Epithelial cell of proximal tubule (primary cell): ENCODE measurements at regions not wholly inside any gene's neighbourhood (a gene's known extent, or its start where the extent isn't known, plus 50 kb on each side); places are given as distances from the start of the nearest gene placed in this dataset.

ENCODE experiments used
- DNase-seq: peaks from one replicate; pipeline ENCODE4 v3.0.0-alpha.2; 2011; ENCODE audit warnings: low read depth
- H3K4me3 ChIP-seq: 2 replicates; pipeline ENCODE4 v1.5.1; 2011; ENCODE audit warnings: low read depth, mild to moderate bottlenecking, low read length
- TF ChIP-seq, protein P1 (sequence below): conservative IDR thresholded peaks from 2 replicates; pipeline ENCODE4 v1.5.1; 2012; ENCODE audit warnings: low read depth, mild to moderate bottlenecking, low read length

DNA sequence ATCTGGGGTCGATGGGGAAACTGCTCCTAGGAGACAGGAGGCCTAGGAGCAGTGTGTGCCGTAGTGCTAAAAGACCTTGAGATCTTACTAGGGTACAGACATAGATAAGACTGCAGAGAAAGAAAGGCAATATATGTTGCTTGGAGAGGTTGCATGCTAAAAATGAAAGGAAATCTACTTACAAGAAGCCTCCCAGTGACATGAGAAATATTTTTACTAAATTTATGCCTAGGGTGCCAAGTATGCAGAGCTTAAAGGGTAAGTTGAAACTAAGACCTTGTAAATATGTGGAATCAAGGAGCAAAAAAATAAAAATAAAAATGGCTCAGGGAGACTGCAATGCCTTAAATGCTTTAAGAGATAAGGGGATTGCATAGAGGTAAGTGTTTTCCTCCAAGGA is 74.8 kb downstream of the PDE6H start:
- no peak for DNase-seq
- TF ChIP-seq, protein P1, sequence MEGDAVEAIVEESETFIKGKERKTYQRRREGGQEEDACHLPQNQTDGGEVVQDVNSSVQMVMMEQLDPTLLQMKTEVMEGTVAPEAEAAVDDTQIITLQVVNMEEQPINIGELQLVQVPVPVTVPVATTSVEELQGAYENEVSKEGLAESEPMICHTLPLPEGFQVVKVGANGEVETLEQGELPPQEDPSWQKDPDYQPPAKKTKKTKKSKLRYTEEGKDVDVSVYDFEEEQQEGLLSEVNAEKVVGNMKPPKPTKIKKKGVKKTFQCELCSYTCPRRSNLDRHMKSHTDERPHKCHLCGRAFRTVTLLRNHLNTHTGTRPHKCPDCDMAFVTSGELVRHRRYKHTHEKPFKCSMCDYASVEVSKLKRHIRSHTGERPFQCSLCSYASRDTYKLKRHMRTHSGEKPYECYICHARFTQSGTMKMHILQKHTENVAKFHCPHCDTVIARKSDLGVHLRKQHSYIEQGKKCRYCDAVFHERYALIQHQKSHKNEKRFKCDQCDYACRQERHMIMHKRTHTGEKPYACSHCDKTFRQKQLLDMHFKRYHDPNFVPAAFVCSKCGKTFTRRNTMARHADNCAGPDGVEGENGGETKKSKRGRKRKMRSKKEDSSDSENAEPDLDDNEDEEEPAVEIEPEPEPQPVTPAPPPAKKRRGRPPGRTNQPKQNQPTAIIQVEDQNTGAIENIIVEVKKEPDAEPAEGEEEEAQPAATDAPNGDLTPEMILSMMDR, result no peak
- H3K4me3 ChIP-seq, result no peak overlapping the region

DNA sequence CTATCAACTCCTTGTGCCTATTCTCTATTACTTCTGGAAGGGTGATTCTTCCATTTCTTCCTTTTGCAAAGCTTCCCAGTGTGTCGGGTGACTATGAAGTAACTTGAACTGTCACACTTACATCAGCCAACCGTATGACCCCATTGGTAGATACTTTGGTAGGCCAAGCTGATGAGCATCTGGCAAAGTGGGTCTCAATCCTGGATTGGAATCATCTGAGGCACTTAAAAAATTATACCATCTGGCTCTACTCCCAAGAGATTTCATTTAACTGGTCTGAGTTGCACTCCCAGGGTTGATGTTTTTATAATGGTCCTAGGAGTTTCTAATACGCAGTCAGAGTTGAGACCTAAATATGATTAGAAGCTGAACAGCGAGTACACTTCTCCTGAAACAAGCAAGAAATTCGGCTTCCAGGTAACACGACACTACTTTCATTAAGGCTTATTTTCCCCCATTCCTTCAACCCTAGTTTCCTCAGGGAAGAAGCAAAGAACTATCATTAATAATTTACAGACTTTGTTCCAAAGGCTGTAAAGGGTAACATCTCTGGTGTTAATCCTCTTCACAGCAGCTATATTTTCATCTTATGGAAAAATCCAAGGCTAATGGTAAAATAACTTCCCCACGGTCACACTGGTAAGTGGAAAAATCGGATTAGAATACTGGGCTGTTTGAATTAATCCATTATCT is 76.8 kb downstream of the PDE6H start:
- TF ChIP-seq, protein P1, result no peak

DNA sequence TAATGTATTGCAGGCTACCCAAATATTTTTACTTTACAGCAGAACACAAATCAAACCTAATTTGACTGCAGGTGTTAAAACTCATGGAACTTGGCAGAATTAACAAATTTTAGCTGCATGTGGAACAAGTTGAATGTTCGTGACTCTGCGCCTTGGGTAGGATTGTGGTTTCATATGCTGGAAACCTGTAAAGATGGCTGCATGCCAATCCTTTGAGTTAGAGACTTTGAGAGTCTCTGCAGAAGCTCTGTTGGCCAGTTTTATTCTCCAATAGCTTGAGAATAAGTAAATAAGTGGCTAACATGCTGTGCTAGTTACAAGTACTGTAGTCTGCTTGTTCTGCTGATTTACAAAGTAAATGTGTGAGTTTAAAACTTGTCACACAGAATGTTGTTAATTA is 77.8 kb downstream of the PDE6H start:
- H3K4me3 ChIP-seq, result no peak overlapping the region
- DNase-seq, result peak; percentile 49
- TF ChIP-seq, protein P1, result no peak

More for the DNA sequence above, 76.8 kb downstream of the PDE6H start:
- DNase-seq, result no peak
- no peak overlapping the region for H3K4me3 ChIP-seq

DNA sequence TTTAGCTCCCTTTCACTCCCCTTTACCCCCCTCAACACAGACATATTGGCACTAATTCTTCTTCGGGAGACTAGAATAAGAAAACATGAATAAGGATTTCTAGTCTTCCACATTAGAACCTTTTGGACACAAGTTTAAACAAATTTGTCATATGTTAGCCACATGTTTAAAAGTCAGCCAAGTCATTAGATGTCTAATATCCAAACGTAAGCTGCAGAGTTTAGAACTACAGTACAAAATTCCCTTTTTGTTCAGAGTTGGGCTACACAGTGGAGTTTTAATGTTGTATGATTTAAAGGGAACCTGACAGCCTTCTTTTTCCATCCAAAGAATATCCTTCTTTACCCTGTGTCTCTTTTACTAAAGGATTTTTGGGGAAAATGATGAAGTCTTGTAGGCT is 79.8 kb downstream of the PDE6H start:
- TF ChIP-seq, protein P1, result no peak
- H3K4me3 ChIP-seq, result no peak overlapping the region
- DNase-seq, result no peak

DNA sequence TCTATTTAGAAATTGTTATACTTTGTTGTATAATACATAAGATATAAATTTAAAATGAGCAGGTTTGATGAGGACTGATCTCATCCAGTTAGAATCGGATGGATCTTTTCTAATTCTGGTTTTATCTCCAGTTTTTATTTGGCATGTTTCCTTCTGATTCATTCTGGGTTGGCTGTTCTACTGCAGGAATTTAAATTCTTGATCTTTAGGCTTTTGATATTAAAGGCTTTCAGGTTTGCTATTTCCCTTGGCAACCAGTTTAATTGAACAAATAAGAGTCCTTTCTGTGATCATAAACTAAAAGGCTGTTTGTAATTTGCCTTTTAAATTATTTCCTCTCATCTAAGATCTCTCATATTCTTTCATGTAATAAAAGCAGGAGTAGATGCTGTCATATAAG is 83.4 kb downstream of the PDE6H start:
- H3K4me3 ChIP-seq, result no peak overlapping the region
- no peak for DNase-seq
- TF ChIP-seq, protein P1, result no peak
